ENCODE measurements at regions not wholly inside any gene's neighbourhood (a gene's known extent, or its start where the extent isn't known, plus 50 kb on each side); places are given as distances from the start of the nearest gene placed in this dataset.

DNA sequence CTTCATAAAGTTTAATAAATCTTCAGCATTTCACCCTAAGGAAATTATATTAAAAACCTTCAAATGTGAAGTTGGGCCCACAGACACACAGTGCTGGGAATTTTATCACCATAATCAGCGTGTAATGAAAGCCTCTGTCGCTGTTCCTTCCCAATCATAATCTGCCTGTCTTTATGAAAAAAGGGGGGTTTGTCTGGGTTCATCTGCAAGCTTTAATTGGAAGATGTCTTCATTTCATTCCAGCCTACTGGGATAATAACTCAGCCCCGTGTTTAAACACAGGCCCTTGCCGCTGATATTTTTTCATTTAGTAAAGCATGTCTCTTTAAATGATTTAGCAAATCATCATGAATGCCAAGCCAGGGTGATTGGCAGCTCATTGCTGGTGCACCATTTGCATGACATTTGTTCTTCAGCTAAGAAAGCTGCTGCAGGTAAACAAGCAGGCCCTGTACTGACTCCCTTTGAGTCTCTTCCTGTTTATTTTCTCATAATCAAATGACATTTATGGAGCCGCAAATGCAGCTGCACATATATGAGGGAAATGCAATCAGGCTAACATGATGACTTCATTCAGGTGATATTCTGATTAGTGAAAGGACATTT lies 362.9 kb upstream of the TLE4 start:
- TF ChIP-seq, protein P1, sequence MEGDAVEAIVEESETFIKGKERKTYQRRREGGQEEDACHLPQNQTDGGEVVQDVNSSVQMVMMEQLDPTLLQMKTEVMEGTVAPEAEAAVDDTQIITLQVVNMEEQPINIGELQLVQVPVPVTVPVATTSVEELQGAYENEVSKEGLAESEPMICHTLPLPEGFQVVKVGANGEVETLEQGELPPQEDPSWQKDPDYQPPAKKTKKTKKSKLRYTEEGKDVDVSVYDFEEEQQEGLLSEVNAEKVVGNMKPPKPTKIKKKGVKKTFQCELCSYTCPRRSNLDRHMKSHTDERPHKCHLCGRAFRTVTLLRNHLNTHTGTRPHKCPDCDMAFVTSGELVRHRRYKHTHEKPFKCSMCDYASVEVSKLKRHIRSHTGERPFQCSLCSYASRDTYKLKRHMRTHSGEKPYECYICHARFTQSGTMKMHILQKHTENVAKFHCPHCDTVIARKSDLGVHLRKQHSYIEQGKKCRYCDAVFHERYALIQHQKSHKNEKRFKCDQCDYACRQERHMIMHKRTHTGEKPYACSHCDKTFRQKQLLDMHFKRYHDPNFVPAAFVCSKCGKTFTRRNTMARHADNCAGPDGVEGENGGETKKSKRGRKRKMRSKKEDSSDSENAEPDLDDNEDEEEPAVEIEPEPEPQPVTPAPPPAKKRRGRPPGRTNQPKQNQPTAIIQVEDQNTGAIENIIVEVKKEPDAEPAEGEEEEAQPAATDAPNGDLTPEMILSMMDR (IDR thresholded peaks at IDR 0.05 in 4 of 5, conservative IDR thresholded peaks at IDR 0.05 in 1 of 5) = no peak
- no peak for TF ChIP-seq POLR2A (IDR thresholded peaks at IDR 0.05)

Data from gastrocnemius medialis (tissue), 4 donors.